HG03378 (cell line): ENCODE measurements at regions not wholly inside any gene's neighbourhood (a gene's known extent, or its start where the extent isn't known, plus 50 kb on each side); places are given as distances from the start of the nearest gene placed in this dataset.
A peak's percentile ranks its signal among the peaks of the same experiment; 100 is the strongest.

Experiments
- ATAC-seq: cut with Tn5 transposase; IDR thresholded peaks from one replicate; pipeline ENCODE4 v1.9.1; 2021; ENCODE audit warnings: mild to moderate bottlenecking, moderate library complexity; ENCODE audit not compliant: unreplicated experiment

- no peak for ATAC-seq
Observed at GRCh38 chr6:51509597-51509996, 577.8 kb downstream of the PKHD1 start.

- ATAC-seq = no peak
Observed at GRCh38 chr6:51511081-51511480, 576.3 kb downstream of the PKHD1 start.

GRCh38 chr6:51513891-51514747 lies 573.3 kb downstream of the PKHD1 start:
- ATAC-seq = no peak

- no peak for ATAC-seq
Observed at GRCh38 chr6:51514748-51515402, 572.5 kb downstream of the PKHD1 start.

- no peak for ATAC-seq
Observed at GRCh38 chr6:51526049-51526448, 561.4 kb downstream of the PKHD1 start.

GRCh38 chr6:51526922-51527321 lies 560.5 kb downstream of the PKHD1 start:
- no peak for ATAC-seq

- no peak for ATAC-seq
Observed at GRCh38 chr6:51528556-51528955, 558.9 kb downstream of the PKHD1 start.

GRCh38 chr6:51529240-51529639 lies 558.2 kb downstream of the PKHD1 start:
- ATAC-seq = no peak

- ATAC-seq = no peak
Observed at GRCh38 chr6:51531623-51532022, 555.8 kb downstream of the PKHD1 start.

GRCh38 chr6:51533962-51534361 lies 553.5 kb downstream of the PKHD1 start:
- ATAC-seq = no peak

- ATAC-seq = no peak
Observed at GRCh38 chr6:51535327-51535726, 552.1 kb downstream of the PKHD1 start.

GRCh38 chr6:51536728-51537127 lies 550.7 kb downstream of the PKHD1 start:
- ATAC-seq = no peak

GRCh38 chr6:51541847-51542246 lies 545.6 kb downstream of the PKHD1 start:
- ATAC-seq = no peak

GRCh38 chr6:51542475-51542874 lies 544.9 kb downstream of the PKHD1 start:
- no peak for ATAC-seq

GRCh38 chr6:51550243-51550642 lies 537.2 kb downstream of the PKHD1 start:
- no peak for ATAC-seq

GRCh38 chr6:51552435-51552834 lies 535.0 kb downstream of the PKHD1 start:
- no peak for ATAC-seq

- ATAC-seq = no peak
Observed at GRCh38 chr6:51553246-51554015, 534.0 kb downstream of the PKHD1 start.

- no peak for ATAC-seq
Observed at GRCh38 chr6:51554029-51554428, 533.4 kb downstream of the PKHD1 start.

- no peak for ATAC-seq
Observed at GRCh38 chr6:51559059-51559458, 528.4 kb downstream of the PKHD1 start.

- peak; percentile 86 for ATAC-seq
Observed at GRCh38 chr6:51562198-51562597, 525.2 kb downstream of the PKHD1 start.
